ENCODE measurements at regions not wholly inside any gene's neighbourhood (a gene's known extent, or its start where the extent isn't known, plus 50 kb on each side); places are given as distances from the start of the nearest gene placed in this dataset.

- no peaks in the 10 kb centered on the region for H3K36me3 ChIP-seq (ENCODE audit: insufficient read depth in 1 of 2, low read depth in 1 of 2)
- no peaks in the 10 kb centered on the region for H3K9me3 ChIP-seq
- peaks cover 0 to 1% (median 0%) of the 10 kb centered on the region in 3 donors for H3K27me3 ChIP-seq (ENCODE audit: insufficient read depth in 3 of 3, low read length in 2 of 3)
- TF ChIP-seq, protein P1, sequence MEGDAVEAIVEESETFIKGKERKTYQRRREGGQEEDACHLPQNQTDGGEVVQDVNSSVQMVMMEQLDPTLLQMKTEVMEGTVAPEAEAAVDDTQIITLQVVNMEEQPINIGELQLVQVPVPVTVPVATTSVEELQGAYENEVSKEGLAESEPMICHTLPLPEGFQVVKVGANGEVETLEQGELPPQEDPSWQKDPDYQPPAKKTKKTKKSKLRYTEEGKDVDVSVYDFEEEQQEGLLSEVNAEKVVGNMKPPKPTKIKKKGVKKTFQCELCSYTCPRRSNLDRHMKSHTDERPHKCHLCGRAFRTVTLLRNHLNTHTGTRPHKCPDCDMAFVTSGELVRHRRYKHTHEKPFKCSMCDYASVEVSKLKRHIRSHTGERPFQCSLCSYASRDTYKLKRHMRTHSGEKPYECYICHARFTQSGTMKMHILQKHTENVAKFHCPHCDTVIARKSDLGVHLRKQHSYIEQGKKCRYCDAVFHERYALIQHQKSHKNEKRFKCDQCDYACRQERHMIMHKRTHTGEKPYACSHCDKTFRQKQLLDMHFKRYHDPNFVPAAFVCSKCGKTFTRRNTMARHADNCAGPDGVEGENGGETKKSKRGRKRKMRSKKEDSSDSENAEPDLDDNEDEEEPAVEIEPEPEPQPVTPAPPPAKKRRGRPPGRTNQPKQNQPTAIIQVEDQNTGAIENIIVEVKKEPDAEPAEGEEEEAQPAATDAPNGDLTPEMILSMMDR (IDR thresholded peaks at IDR 0.05) = no peak
- no peak overlapping the region for H3K27ac ChIP-seq
- no peak overlapping the region for H3K4me3 ChIP-seq
- no peak for DNase-seq
- H3K4me1 ChIP-seq = no peaks in the 10 kb centered on the region
- no peak for ATAC-seq
- intact Hi-C loops (cut with DNase I) = no loop called here
- WGBS, 3 donors = 91 to 100% (median 95%) methylated on average over 2 of the region's 2 CpGs
These were observed 927.0 kb downstream of the UQCRFS1 start for GRCh38 chr19:28285917-28286316.

GRCh38 chr19:28285078-28285477 lies 927.9 kb downstream of the UQCRFS1 start:
- Histone ChIP-seq H3K4me1 (no peaks in the 10 kb centered on the region), H3K27me3 (ENCODE audit: insufficient read depth in 3 of 3, low read length in 2 of 3) (peaks cover 0 to 1% (median 0%) of the 10 kb centered on the region in 3 donors), H3K9me3 (no peaks in the 10 kb centered on the region), H3K27ac (no peak overlapping the region), H3K4me3 (no peak overlapping the region), H3K36me3 (ENCODE audit: insufficient read depth in 1 of 2, low read depth in 1 of 2) (no peaks in the 10 kb centered on the region)
- DNase-seq (no peak), ATAC-seq (no peak)
- TF ChIP-seq, protein P1 (IDR thresholded peaks at IDR 0.05) = no peak
- intact Hi-C loops (cut with DNase I) = no loop called here

DNA sequence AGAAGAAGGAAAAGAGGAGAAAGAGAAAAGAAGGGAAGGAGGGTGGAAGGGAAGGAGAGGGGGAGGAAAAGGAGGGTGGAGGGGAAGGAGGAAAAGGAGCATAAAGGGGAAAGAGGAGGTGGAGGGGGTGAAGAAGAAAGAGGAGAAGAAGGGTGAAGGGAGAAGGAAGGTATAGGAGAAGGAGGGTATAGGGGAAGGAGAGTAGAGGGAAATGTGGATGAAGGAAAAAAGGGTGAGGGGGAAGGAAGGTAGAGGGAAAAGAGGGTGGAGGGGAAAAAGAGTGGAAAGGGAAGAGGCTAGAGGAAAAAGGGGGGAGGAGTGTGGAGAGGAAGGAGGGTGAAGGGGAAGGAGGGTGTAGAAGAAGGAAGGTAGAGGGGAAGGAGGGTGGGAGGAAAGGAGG lies 928.6 kb downstream of the UQCRFS1 start:
- H3K4me1 ChIP-seq = no peaks in the 10 kb centered on the region
- no peak overlapping the region for H3K4me3 ChIP-seq
- peaks cover 0 to 1% (median 0%) of the 10 kb centered on the region in 3 donors for H3K27me3 ChIP-seq (ENCODE audit: insufficient read depth in 3 of 3, low read length in 2 of 3)
- DNase-seq (no peak), ATAC-seq (no peak)
- H3K27ac ChIP-seq = no peak overlapping the region
- H3K9me3 ChIP-seq = no peaks in the 10 kb centered on the region
- H3K36me3 ChIP-seq (ENCODE audit: insufficient read depth in 1 of 2, low read depth in 1 of 2) = no peaks in the 10 kb centered on the region
- intact Hi-C loops (cut with DNase I) = no loop called here
- TF ChIP-seq, protein P1 (IDR thresholded peaks at IDR 0.05) = no peak

GRCh38 chr19:28283592-28283991 lies 929.4 kb downstream of the UQCRFS1 start:
- Histone ChIP-seq H3K9me3 (no peaks in the 10 kb centered on the region), H3K27ac (no peak overlapping the region), H3K4me3 (no peak overlapping the region), H3K36me3 (ENCODE audit: insufficient read depth in 1 of 2, low read depth in 1 of 2) (no peaks in the 10 kb centered on the region), H3K27me3 (ENCODE audit: insufficient read depth in 3 of 3, low read length in 2 of 3) (peaks cover 0 to 1% (median 0%) of the 10 kb centered on the region in 3 donors), H3K4me1 (no peaks in the 10 kb centered on the region)
- ATAC-seq = no peak
- intact Hi-C loops (cut with DNase I) = no loop called here
- TF ChIP-seq, protein P1 (IDR thresholded peaks at IDR 0.05) = no peak
- DNase-seq = no peak
- 84 to 93% (median 88%) methylated on average over 2 of the region's 2 CpGs for WGBS, 3 donors

GRCh38 chr19:28281676-28282075 lies 931.3 kb downstream of the UQCRFS1 start:
- ATAC-seq (no peak), DNase-seq (no peak)
- H3K27me3 ChIP-seq (ENCODE audit: insufficient read depth in 3 of 3, low read length in 2 of 3) = peaks cover 0 to 1% (median 0%) of the 10 kb centered on the region in 3 donors
- H3K4me1 ChIP-seq = no peaks in the 10 kb centered on the region
- no peaks in the 10 kb centered on the region for H3K9me3 ChIP-seq
- intact Hi-C loops (cut with DNase I) = no loop called here
- no peak overlapping the region for H3K27ac ChIP-seq
- no peaks in the 10 kb centered on the region for H3K36me3 ChIP-seq (ENCODE audit: insufficient read depth in 1 of 2, low read depth in 1 of 2)
- no peak overlapping the region for H3K4me3 ChIP-seq
- TF ChIP-seq, protein P1 (IDR thresholded peaks at IDR 0.05) = no peak
- 96 to 100% (median 98%) methylated on average over 1 of the region's 1 CpG for WGBS, 3 donors

Data from psoas muscle (tissue), 7 donors.